SK-N-SH treated with all-trans-retinoic acid at 6 μM for 48 hours (cell line): ENCODE measurements at regions not wholly inside any gene's neighbourhood (a gene's known extent, or its start where the extent isn't known, plus 50 kb on each side); places are given as distances from the start of the nearest gene placed in this dataset.

Experiments
- ATAC-seq: fragments of 200-7000 bp; cut with Tn5 transposase; 3 replicates; pipeline ENCODE4 v1.9.1; 2020; ENCODE audit warnings: mild to moderate bottlenecking, moderate library complexity
- ARNTL ChIP-seq: fragments of 450-650 bp; formaldehyde crosslinking; IDR thresholded peaks from 2 replicates; pipeline ENCODE4 v1.5.0; 2020; ENCODE audit warnings: low read depth, mild to moderate bottlenecking, moderate library complexity, borderline replicate concordance
- BACH2 ChIP-seq: fragments of 250-450 bp; sonication (Bioruptor Pico); IDR thresholded peaks from 2 replicates; pipeline ENCODE4 v1.9.0; 2021; ENCODE audit warnings: mild to moderate bottlenecking, borderline replicate concordance
- CSDC2 ChIP-seq: fragments of 250-450 bp; sonication (Bioruptor Pico); IDR thresholded peaks from 2 replicates; pipeline ENCODE4 v1.5.0; 2020; ENCODE audit warnings: mild to moderate bottlenecking, moderate library complexity
- ESRRG ChIP-seq: fragments of 250-450 bp; sonication (Bioruptor Pico); IDR thresholded peaks from 2 replicates; pipeline ENCODE4 v1.6.1; 2021; ENCODE audit warnings: mild to moderate bottlenecking
- GLIS3 ChIP-seq: fragments of 250-450 bp; sonication (Bioruptor Pico); IDR thresholded peaks from 2 replicates; pipeline ENCODE4 v1.5.0; 2020; ENCODE audit warnings: mild to moderate bottlenecking, moderate library complexity
- ISL1 ChIP-seq: fragments of 250-450 bp; sonication (Bioruptor Pico); IDR thresholded peaks from 2 replicates; pipeline ENCODE4 v2.1.2; 2022; ENCODE audit warnings: mild to moderate bottlenecking, moderate library complexity
- OSR1 ChIP-seq: fragments of 250-450 bp; sonication (Bioruptor Pico); IDR thresholded peaks from 2 replicates; pipeline ENCODE4 v1.8.0; 2022; ENCODE audit warnings: moderate library complexity, mild to moderate bottlenecking, inconsistent platforms
- PATZ1 ChIP-seq: fragments of 250-450 bp; sonication (Bioruptor Pico); IDR thresholded peaks from 2 replicates; pipeline ENCODE4 v1.8.0; 2020; ENCODE audit warnings: mild to moderate bottlenecking, moderate library complexity, borderline replicate concordance
- RARB ChIP-seq: fragments of 250-450 bp; sonication (Bioruptor Pico); IDR thresholded peaks from 2 replicates; pipeline ENCODE4 v1.8.0; 2021; ENCODE audit warnings: mild to moderate bottlenecking, moderate library complexity
- SNAI2 ChIP-seq: fragments of 250-450 bp; sonication (Bioruptor Pico); IDR thresholded peaks from 2 replicates; pipeline ENCODE4 v1.5.0; 2020; ENCODE audit warnings: mild to moderate bottlenecking, moderate library complexity
- TCF4 ChIP-seq: fragments of 250-450 bp; sonication (Bioruptor Pico); IDR thresholded peaks from 2 replicates; pipeline ENCODE4 v1.8.0; 2021; ENCODE audit warnings: mild to moderate bottlenecking, moderate library complexity, borderline replicate concordance
- TOX ChIP-seq: fragments of 250-450 bp; sonication (Bioruptor Pico); IDR thresholded peaks from 2 replicates; pipeline ENCODE4 v1.8.0; 2021; ENCODE audit warnings: mild to moderate bottlenecking, moderate library complexity, borderline replicate concordance
- TSHZ2 ChIP-seq: fragments of 250-450 bp; sonication (Bioruptor Pico); IDR thresholded peaks from 2 replicates; pipeline ENCODE4 v1.5.0; 2020; ENCODE audit warnings: mild to moderate bottlenecking, moderate library complexity
- ZC3H10 ChIP-seq: fragments of 250-450 bp; sonication (Bioruptor Pico); IDR thresholded peaks from 2 replicates; pipeline ENCODE4 v1.5.1; 2021; ENCODE audit warnings: mild to moderate bottlenecking, moderate library complexity
- ZFP3 ChIP-seq: fragments of 250-450 bp; sonication (Bioruptor Pico); IDR thresholded peaks from 2 replicates; pipeline ENCODE4 v1.5.0; 2020; ENCODE audit warnings: mild to moderate bottlenecking, moderate library complexity
- ZFP30 ChIP-seq: fragments of 450-650 bp; formaldehyde crosslinking; IDR thresholded peaks from 2 replicates; pipeline ENCODE4 v1.5.0; 2022; ENCODE audit warnings: mild to moderate bottlenecking, moderate library complexity
- ZNF565 ChIP-seq: fragments of 450-650 bp; formaldehyde crosslinking; conservative IDR thresholded peaks from 2 replicates; pipeline ENCODE4 v1.5.0; 2020; ENCODE audit warnings: low read depth, mild to moderate bottlenecking, moderate library complexity
- ZNF70 ChIP-seq: fragments of 450-650 bp; formaldehyde crosslinking; IDR thresholded peaks from 2 replicates; pipeline ENCODE4 v1.5.0; 2020; ENCODE audit warnings: mild to moderate bottlenecking, moderate library complexity
- ZNF8 ChIP-seq: fragments of 450-650 bp; formaldehyde crosslinking; IDR thresholded peaks from 2 replicates; pipeline ENCODE4 v1.5.0; 2020; ENCODE audit warnings: mild to moderate bottlenecking, moderate library complexity
- TF ChIP-seq, protein P1 (sequence below): fragments of 250-450 bp; sonication (Bioruptor Pico); IDR thresholded peaks from 2 replicates; pipeline ENCODE4 v1.5.1; 2021; ENCODE audit warnings: mild to moderate bottlenecking, moderate library complexity
- TF ChIP-seq, protein P2 (sequence below): fragments of 250-450 bp; sonication (Bioruptor Pico); IDR thresholded peaks from 2 replicates; pipeline ENCODE4 v1.5.1; 2020; ENCODE audit warnings: low read depth, mild to moderate bottlenecking, moderate library complexity

GRCh38 chr9:1515557-1515956 is 465.4 kb downstream of the DMRT2 start:
- ATAC-seq = no peak
- TF ChIP-seq TOX (CRISPR knock-in tag) (no peak), ARNTL (CRISPR knock-in tag) (no peak), TSHZ2 (no peak), OSR1 (no peak), ZNF8 (no peak), PATZ1 (no peak), SNAI2 (CRISPR knock-in tag) (no peak), RARB (CRISPR knock-in tag) (no peak)
- TF ChIP-seq, protein P1, sequence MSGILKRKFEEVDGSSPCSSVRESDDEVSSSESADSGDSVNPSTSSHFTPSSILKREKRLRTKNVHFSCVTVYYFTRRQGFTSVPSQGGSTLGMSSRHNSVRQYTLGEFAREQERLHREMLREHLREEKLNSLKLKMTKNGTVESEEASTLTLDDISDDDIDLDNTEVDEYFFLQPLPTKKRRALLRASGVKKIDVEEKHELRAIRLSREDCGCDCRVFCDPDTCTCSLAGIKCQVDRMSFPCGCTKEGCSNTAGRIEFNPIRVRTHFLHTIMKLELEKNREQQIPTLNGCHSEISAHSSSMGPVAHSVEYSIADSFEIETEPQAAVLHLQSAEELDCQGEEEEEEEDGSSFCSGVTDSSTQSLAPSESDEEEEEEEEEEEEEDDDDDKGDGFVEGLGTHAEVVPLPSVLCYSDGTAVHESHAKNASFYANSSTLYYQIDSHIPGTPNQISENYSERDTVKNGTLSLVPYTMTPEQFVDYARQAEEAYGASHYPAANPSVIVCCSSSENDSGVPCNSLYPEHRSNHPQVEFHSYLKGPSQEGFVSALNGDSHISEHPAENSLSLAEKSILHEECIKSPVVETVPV (CRISPR knock-in tag) = no peak
- TF ChIP-seq, protein P2, sequence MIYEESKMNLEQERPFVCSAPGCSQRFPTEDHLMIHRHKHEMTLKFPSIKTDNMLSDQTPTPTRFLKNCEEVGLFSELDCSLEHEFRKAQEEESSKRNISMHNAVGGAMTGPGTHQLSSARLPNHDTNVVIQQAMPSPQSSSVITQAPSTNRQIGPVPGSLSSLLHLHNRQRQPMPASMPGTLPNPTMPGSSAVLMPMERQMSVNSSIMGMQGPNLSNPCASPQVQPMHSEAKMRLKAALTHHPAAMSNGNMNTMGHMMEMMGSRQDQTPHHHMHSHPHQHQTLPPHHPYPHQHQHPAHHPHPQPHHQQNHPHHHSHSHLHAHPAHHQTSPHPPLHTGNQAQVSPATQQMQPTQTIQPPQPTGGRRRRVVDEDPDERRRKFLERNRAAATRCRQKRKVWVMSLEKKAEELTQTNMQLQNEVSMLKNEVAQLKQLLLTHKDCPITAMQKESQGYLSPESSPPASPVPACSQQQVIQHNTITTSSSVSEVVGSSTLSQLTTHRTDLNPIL (CRISPR knock-in tag) = no peak

DNA sequence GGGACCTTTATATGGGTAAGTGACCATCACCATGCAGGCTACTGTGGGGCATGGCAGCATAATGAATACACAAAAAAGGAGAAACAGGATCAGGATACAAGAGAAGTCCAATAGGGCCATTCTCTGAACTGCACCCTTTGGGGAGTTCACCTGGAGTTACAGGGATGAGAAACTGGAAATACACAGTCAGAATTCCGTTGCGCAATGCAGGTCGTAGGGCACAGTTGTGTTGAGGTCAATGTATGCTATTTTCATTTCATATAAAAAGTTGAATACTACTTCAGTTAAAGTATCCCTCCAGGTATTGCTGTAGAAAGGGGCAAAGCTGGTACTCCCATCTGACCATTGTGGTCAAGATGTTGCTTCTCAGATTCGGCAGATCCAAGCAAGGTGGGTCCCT is 471.4 kb downstream of the DMRT2 start:
- no peak for ATAC-seq
- TF ChIP-seq TOX (CRISPR knock-in tag) (no peak), ESRRG (CRISPR knock-in tag) (no peak), TSHZ2 (no peak), ARNTL (CRISPR knock-in tag) (no peak), ZFP3 (CRISPR knock-in tag) (no peak), RARB (CRISPR knock-in tag) (no peak), ZNF565 (CRISPR knock-in tag) (no peak), BACH2 (CRISPR knock-in tag) (no peak), ISL1 (CRISPR knock-in tag) (no peak), OSR1 (no peak), ZNF8 (no peak), ZFP30 (CRISPR knock-in tag) (no peak), ZNF70 (CRISPR knock-in tag) (no peak), PATZ1 (no peak), SNAI2 (CRISPR knock-in tag) (no peak), GLIS3 (CRISPR knock-in tag) (no peak), CSDC2 (CRISPR knock-in tag) (no peak), TCF4 (no peak), ZC3H10 (CRISPR knock-in tag) (no peak)
- TF ChIP-seq, protein P1 (CRISPR knock-in tag) = no peak
- TF ChIP-seq, all 23 proteins: peak for 0
